Astrocyte (in vitro differentiated cells and primary cell): ENCODE measurements at regions not wholly inside any gene's neighbourhood (a gene's known extent, or its start where the extent isn't known, plus 50 kb on each side); places are given as distances from the start of the nearest gene placed in this dataset.
A peak's percentile ranks its signal among the peaks of the same experiment; 100 is the strongest.

Source experiments
- DNase-seq: peaks from one replicate; pipeline ENCODE4 v3.0.0-alpha.2; 2010; ENCODE audit warnings: low read depth
- FAIRE-seq: peaks from 2 replicates; lab custom pipeline; 2011; peaks lifted over from hg19 to GRCh38; lab: Jason Lieb, UNC
- H2AFZ ChIP-seq: 2 replicates; pipeline ENCODE4 v1.6.0; 2012; ENCODE audit warnings: low read depth, low read length, inconsistent platforms
- H3K27ac ChIP-seq: 2 replicates; pipeline ENCODE4 v1.5.1; 2011; ENCODE audit warnings: low read depth, low read length, inconsistent platforms
- H3K27me3 ChIP-seq: 2 replicates; pipeline ENCODE4 v1.6.0; 2011; ENCODE audit warnings: low read length, inconsistent platforms; ENCODE audit not compliant: insufficient read depth
- H3K36me3 ChIP-seq: 2 replicates; pipeline ENCODE4 v1.5.1; 2011; ENCODE audit warnings: low read length, inconsistent platforms; ENCODE audit not compliant: insufficient read depth
- H3K4me1 ChIP-seq: 2 replicates; pipeline ENCODE4 v1.5.1; 2011; ENCODE audit warnings: low read length, inconsistent platforms; ENCODE audit not compliant: insufficient read depth
- H3K4me2 ChIP-seq: 2 replicates; pipeline ENCODE4 v1.6.0; 2012; ENCODE audit warnings: low read length, inconsistent platforms
- H3K4me3 ChIP-seq: 2 replicates; pipeline ENCODE4 v1.5.1; 2011; ENCODE audit warnings: low read depth, mild to moderate bottlenecking, low read length, inconsistent platforms; ENCODE audit not compliant: insufficient read depth
- H3K79me2 ChIP-seq: 2 replicates; pipeline ENCODE4 v1.6.0; 2012; ENCODE audit warnings: mild to moderate bottlenecking, low read length, inconsistent platforms; ENCODE audit not compliant: insufficient read depth
- H3K9ac ChIP-seq: 2 replicates; pipeline ENCODE4 v1.6.0; 2012; ENCODE audit warnings: mild to moderate bottlenecking, low read length, inconsistent platforms
- H3K9me3 ChIP-seq: 2 replicates; pipeline ENCODE4 v1.5.1; 2012; ENCODE audit warnings: low read depth, mild to moderate bottlenecking, low read length, inconsistent platforms; ENCODE audit not compliant: insufficient read depth
- H4K20me1 ChIP-seq: 2 replicates; pipeline ENCODE4 v1.6.0; 2012; ENCODE audit warnings: low read length, inconsistent platforms; ENCODE audit not compliant: insufficient read depth
- H3K27ac Mint-ChIP-seq: one replicate; pipeline ENCODE4 v1.8.0; 2021; ENCODE audit warnings: mild to moderate bottlenecking, mixed read lengths; ENCODE audit not compliant: unreplicated experiment
- H3K27me3 Mint-ChIP-seq: one replicate; pipeline ENCODE4 v1.8.0; 2021; ENCODE audit warnings: low read depth, mixed read lengths; ENCODE audit not compliant: unreplicated experiment
- H3K36me3 Mint-ChIP-seq: one replicate; pipeline ENCODE4 v1.8.0; 2021; ENCODE audit warnings: low read depth, mixed read lengths; ENCODE audit not compliant: unreplicated experiment
- H3K4me1 Mint-ChIP-seq: one replicate; pipeline ENCODE4 v1.8.0; 2021; ENCODE audit warnings: low read depth, mixed read lengths; ENCODE audit not compliant: unreplicated experiment
- H3K4me3 Mint-ChIP-seq: one replicate; pipeline ENCODE4 v1.8.0; 2021; ENCODE audit warnings: mild to moderate bottlenecking, moderate library complexity, mixed read lengths; ENCODE audit not compliant: unreplicated experiment
- H3K9me3 Mint-ChIP-seq: one replicate; pipeline ENCODE4 v1.8.0; 2021; ENCODE audit warnings: mild to moderate bottlenecking, mixed read lengths; ENCODE audit not compliant: unreplicated experiment
- CTCF ChIP-seq: IDR thresholded peaks from 2 replicates; pipeline ENCODE4 v1.5.1; 2011; ENCODE audit warnings: low read depth, mild to moderate bottlenecking, inconsistent platforms, low read length, moderate library complexity; ENCODE audit not compliant: insufficient read depth
- EZH2 ChIP-seq: IDR thresholded peaks from 2 replicates; pipeline ENCODE4 v1.6.1; 2012; ENCODE audit warnings: mild to moderate bottlenecking, low read length, inconsistent platforms; ENCODE audit not compliant: insufficient read depth

GRCh38 chr21:16908077-16908476, 604.8 kb upstream of the CXADR start:
- H3K79me2 ChIP-seq = no peaks in the 10 kb centered on the region
- Mint-ChIP-seq H3K27ac (no peak overlapping the region), H3K4me3 (no peak overlapping the region), H3K27me3 (no peaks in the 10 kb centered on the region), H3K4me1 (peaks cover 6% of the 10 kb centered on the region), H3K9me3 (no peaks in the 10 kb centered on the region), H3K36me3 (no peaks in the 10 kb centered on the region)
- DNase-seq (peak; percentile 79), FAIRE-seq (no peak)
- H3K27me3 ChIP-seq = no peaks in the 10 kb centered on the region
- TF ChIP-seq CTCF (no peak), EZH2 (no peak)
- no peak overlapping the region for H3K9ac ChIP-seq
- H3K4me3 ChIP-seq = no peak overlapping the region
- H3K9me3 ChIP-seq = no peaks in the 10 kb centered on the region
- no peak overlapping the region for H2AFZ ChIP-seq
- no peaks in the 10 kb centered on the region for H3K36me3 ChIP-seq
- no peak overlapping the region for H3K27ac ChIP-seq
- H3K4me2 ChIP-seq = no peak overlapping the region
- H4K20me1 ChIP-seq = no peaks in the 10 kb centered on the region
- no peaks in the 10 kb centered on the region for H3K4me1 ChIP-seq

GRCh38 chr21:16910435-16911165, 602.2 kb upstream of the CXADR start:
- Histone ChIP-seq H3K4me1 (no peaks in the 10 kb centered on the region), H2AFZ (no peak overlapping the region), H3K36me3 (no peaks in the 10 kb centered on the region), H3K4me2 (no peak overlapping the region), H3K9me3 (no peaks in the 10 kb centered on the region), H3K9ac (no peak overlapping the region), H3K27me3 (no peaks in the 10 kb centered on the region), H4K20me1 (no peaks in the 10 kb centered on the region), H3K4me3 (no peak overlapping the region), H3K79me2 (no peaks in the 10 kb centered on the region), H3K27ac (no peak overlapping the region)
- no peak overlapping the region for H3K27ac Mint-ChIP-seq
- H3K27me3 Mint-ChIP-seq = no peaks in the 10 kb centered on the region
- DNase-seq = no peak
- H3K9me3 Mint-ChIP-seq = no peaks in the 10 kb centered on the region
- no peak for TF ChIP-seq CTCF
- no peak for TF ChIP-seq EZH2
- H3K4me3 Mint-ChIP-seq = no peak overlapping the region
- peaks cover 6% of the 10 kb centered on the region for H3K4me1 Mint-ChIP-seq
- no peak for FAIRE-seq
- no peaks in the 10 kb centered on the region for H3K36me3 Mint-ChIP-seq

- no peaks in the 10 kb centered on the region for H3K9me3 ChIP-seq
- Mint-ChIP-seq H3K36me3 (no peaks in the 10 kb centered on the region), H3K4me3 (no peak overlapping the region), H3K27me3 (no peaks in the 10 kb centered on the region), H3K9me3 (peaks cover 2% of the 10 kb centered on the region), H3K27ac (no peak overlapping the region), H3K4me1 (peaks cover 6% of the 10 kb centered on the region)
- H3K27ac ChIP-seq = no peak overlapping the region
- H3K4me3 ChIP-seq = no peak overlapping the region
- no peaks in the 10 kb centered on the region for H3K27me3 ChIP-seq
- no peak overlapping the region for H2AFZ ChIP-seq
- H4K20me1 ChIP-seq = no peaks in the 10 kb centered on the region
- H3K9ac ChIP-seq = no peak overlapping the region
- H3K79me2 ChIP-seq = no peaks in the 10 kb centered on the region
- H3K4me1 ChIP-seq = no peaks in the 10 kb centered on the region
- FAIRE-seq (no peak), DNase-seq (no peak)
- no peak overlapping the region for H3K4me2 ChIP-seq
- TF ChIP-seq EZH2 (no peak), CTCF (no peak)
- no peaks in the 10 kb centered on the region for H3K36me3 ChIP-seq
These were observed 601.7 kb upstream of the CXADR start for GRCh38 chr21:16911166-16911607.
